ENCODE measurements at regions not wholly inside any gene's neighbourhood (a gene's known extent, or its start where the extent isn't known, plus 50 kb on each side); places are given as distances from the start of the nearest gene placed in this dataset.

DNA sequence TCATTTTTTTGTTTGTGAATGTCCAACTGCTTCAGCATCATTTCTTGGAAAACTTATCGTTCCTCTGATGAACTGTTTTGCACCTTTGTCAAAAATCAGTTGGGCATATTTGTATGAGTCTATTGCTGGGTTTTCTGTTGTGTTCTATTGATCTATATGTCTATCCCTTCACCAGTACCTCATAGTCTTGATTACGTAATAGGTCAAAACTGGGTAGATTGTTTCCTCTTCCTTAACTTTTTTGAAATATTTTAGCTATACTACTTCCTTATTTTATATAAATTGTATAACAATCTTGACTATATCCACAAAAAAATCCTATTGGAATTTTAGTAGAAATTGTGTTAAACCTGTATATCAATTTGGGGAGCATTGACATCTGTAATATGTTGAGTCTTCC, 104.1 kb upstream of the PALS2 start:
- TF ChIP-seq POLR2A (IDR thresholded peaks at IDR 0.05) = no peak
- TF ChIP-seq, protein P1, sequence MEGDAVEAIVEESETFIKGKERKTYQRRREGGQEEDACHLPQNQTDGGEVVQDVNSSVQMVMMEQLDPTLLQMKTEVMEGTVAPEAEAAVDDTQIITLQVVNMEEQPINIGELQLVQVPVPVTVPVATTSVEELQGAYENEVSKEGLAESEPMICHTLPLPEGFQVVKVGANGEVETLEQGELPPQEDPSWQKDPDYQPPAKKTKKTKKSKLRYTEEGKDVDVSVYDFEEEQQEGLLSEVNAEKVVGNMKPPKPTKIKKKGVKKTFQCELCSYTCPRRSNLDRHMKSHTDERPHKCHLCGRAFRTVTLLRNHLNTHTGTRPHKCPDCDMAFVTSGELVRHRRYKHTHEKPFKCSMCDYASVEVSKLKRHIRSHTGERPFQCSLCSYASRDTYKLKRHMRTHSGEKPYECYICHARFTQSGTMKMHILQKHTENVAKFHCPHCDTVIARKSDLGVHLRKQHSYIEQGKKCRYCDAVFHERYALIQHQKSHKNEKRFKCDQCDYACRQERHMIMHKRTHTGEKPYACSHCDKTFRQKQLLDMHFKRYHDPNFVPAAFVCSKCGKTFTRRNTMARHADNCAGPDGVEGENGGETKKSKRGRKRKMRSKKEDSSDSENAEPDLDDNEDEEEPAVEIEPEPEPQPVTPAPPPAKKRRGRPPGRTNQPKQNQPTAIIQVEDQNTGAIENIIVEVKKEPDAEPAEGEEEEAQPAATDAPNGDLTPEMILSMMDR (IDR thresholded peaks at IDR 0.05) = no peak
